ENCODE measurements at regions not wholly inside any gene's neighbourhood (a gene's known extent, or its start where the extent isn't known, plus 50 kb on each side); places are given as distances from the start of the nearest gene placed in this dataset.

GRCh38 chr4:148633720-148634119 is 191.5 kb upstream of the NR3C2 start:
- Histone ChIP-seq H2AFZ (ENCODE audit: low read depth, low read length) (no peak overlapping the region), H3K4me1 (ENCODE audit: low read length) (no peaks in the 10 kb centered on the region), H3K9ac (ENCODE audit: low read length) (no peak overlapping the region), H3K27ac (ENCODE audit: low read length) (no peak overlapping the region), H3K27me3 (ENCODE audit: low read depth, low read length) (no peaks in the 10 kb centered on the region), H3K9me3 (ENCODE audit: insufficient read depth, low read length) (peaks cover 12% of the 10 kb centered on the region), H3K4me3 (ENCODE audit: low read length) (no peak overlapping the region), H3K79me2 (ENCODE audit: low read length) (no peaks in the 10 kb centered on the region), H4K20me1 (ENCODE audit: insufficient read depth, low read length) (no peaks in the 10 kb centered on the region), H3K4me2 (ENCODE audit: low read length) (no peak overlapping the region), H3K36me3 (replicated peaks; ENCODE audit: low read depth, low read length) (no peaks in the 10 kb centered on the region)
- TF ChIP-seq EZH2phosphoT487 (IDR thresholded peaks at IDR 0.05; ENCODE audit: low read depth), result no peak
- TF ChIP-seq, protein P1, sequence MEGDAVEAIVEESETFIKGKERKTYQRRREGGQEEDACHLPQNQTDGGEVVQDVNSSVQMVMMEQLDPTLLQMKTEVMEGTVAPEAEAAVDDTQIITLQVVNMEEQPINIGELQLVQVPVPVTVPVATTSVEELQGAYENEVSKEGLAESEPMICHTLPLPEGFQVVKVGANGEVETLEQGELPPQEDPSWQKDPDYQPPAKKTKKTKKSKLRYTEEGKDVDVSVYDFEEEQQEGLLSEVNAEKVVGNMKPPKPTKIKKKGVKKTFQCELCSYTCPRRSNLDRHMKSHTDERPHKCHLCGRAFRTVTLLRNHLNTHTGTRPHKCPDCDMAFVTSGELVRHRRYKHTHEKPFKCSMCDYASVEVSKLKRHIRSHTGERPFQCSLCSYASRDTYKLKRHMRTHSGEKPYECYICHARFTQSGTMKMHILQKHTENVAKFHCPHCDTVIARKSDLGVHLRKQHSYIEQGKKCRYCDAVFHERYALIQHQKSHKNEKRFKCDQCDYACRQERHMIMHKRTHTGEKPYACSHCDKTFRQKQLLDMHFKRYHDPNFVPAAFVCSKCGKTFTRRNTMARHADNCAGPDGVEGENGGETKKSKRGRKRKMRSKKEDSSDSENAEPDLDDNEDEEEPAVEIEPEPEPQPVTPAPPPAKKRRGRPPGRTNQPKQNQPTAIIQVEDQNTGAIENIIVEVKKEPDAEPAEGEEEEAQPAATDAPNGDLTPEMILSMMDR (IDR thresholded peaks at IDR 0.05; ENCODE audit: low read depth, low read length), result no peak

DNA sequence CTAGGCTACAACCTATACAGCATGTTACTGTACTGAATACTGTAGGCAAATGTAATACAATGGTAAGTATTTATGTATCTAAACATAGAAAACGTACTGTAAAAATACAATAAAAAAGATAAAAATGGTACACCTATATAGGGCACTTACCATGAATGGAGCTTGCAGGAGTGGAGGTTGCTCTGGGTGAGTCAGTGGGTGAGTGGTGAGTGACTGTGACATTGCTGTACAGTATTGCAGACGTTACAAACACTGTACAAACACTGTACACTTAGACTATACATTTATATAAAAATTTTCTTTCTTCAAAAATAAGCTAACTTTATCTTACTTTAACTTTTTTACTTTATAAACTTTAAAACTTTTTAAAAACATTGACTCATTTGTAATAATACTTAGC is 190.3 kb upstream of the NR3C2 start:
- Histone ChIP-seq H3K27me3 (ENCODE audit: low read depth, low read length) (no peaks in the 10 kb centered on the region), H3K4me3 (ENCODE audit: low read length) (no peak overlapping the region), H3K27ac (ENCODE audit: low read length) (no peak overlapping the region), H2AFZ (ENCODE audit: low read depth, low read length) (no peak overlapping the region), H3K79me2 (ENCODE audit: low read length) (no peaks in the 10 kb centered on the region), H4K20me1 (ENCODE audit: insufficient read depth, low read length) (no peaks in the 10 kb centered on the region), H3K9ac (ENCODE audit: low read length) (no peak overlapping the region), H3K9me3 (ENCODE audit: insufficient read depth, low read length) (peaks cover 8% of the 10 kb centered on the region; the same call in 1 of the 2 replicates), H3K36me3 (replicated peaks; ENCODE audit: low read depth, low read length) (no peaks in the 10 kb centered on the region), H3K4me1 (ENCODE audit: low read length) (no peaks in the 10 kb centered on the region), H3K4me2 (ENCODE audit: low read length) (no peak overlapping the region)
- TF ChIP-seq, protein P1 (IDR thresholded peaks at IDR 0.05; ENCODE audit: low read depth, low read length), result no peak
- TF ChIP-seq EZH2phosphoT487 (IDR thresholded peaks at IDR 0.05; ENCODE audit: low read depth), result no peak

- Histone ChIP-seq H3K9ac (ENCODE audit: low read length) (no peak overlapping the region), H3K36me3 (replicated peaks; ENCODE audit: low read depth, low read length) (no peaks in the 10 kb centered on the region), H3K4me3 (ENCODE audit: low read length) (no peak overlapping the region), H4K20me1 (ENCODE audit: insufficient read depth, low read length) (no peaks in the 10 kb centered on the region), H3K79me2 (ENCODE audit: low read length) (no peaks in the 10 kb centered on the region), H2AFZ (ENCODE audit: low read depth, low read length) (no peak overlapping the region), H3K9me3 (ENCODE audit: insufficient read depth, low read length) (0 out of 2 replicates have a peak, but pooled peaks cover 6% of the 10 kb centered on the region), H3K4me1 (ENCODE audit: low read length) (no peaks in the 10 kb centered on the region), H3K27me3 (ENCODE audit: low read depth, low read length) (no peaks in the 10 kb centered on the region), H3K27ac (ENCODE audit: low read length) (no peak overlapping the region), H3K4me2 (ENCODE audit: low read length) (no peak overlapping the region)
- no peak for TF ChIP-seq EZH2phosphoT487 (IDR thresholded peaks at IDR 0.05; ENCODE audit: low read depth)
- TF ChIP-seq, protein P1 (IDR thresholded peaks at IDR 0.05; ENCODE audit: low read depth, low read length), result no peak
These were observed 187.8 kb upstream of the NR3C2 start for GRCh38 chr4:148630051-148630450.

DNA sequence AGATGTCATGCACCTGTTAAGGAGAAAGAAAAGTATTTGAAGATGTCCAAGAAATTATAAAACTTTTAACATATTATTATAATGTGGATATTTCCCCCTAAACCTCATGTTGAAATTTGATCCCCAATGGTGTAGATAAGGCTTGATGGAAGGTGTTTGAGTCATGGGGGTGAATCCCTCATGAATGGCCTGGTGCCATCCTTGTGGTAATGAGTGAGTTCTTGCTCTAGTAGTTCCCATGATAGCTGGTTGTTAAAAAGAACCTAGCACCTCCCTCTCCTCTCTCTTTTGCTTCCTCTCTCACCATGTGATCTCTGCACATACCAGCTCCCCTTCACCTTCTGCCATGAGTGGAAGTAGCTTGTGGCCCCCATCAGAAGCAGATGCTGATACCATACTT is 176.6 kb upstream of the NR3C2 start:
- H3K27me3 ChIP-seq (ENCODE audit: low read depth, low read length), result no peaks in the 10 kb centered on the region
- H4K20me1 ChIP-seq (ENCODE audit: insufficient read depth, low read length), result no peaks in the 10 kb centered on the region
- TF ChIP-seq, protein P1 (IDR thresholded peaks at IDR 0.05; ENCODE audit: low read depth, low read length), result no peak
- TF ChIP-seq EZH2phosphoT487 (IDR thresholded peaks at IDR 0.05; ENCODE audit: low read depth), result no peak
- H3K4me1 ChIP-seq (ENCODE audit: low read length), result no peaks in the 10 kb centered on the region
- no peak overlapping the region for H3K4me3 ChIP-seq (ENCODE audit: low read length)
- no peak overlapping the region for H3K4me2 ChIP-seq (ENCODE audit: low read length)
- no peaks in the 10 kb centered on the region for H3K79me2 ChIP-seq (ENCODE audit: low read length)
- no peak overlapping the region for H3K9ac ChIP-seq (ENCODE audit: low read length)
- no peak overlapping the region for H2AFZ ChIP-seq (ENCODE audit: low read depth, low read length)
- H3K9me3 ChIP-seq (ENCODE audit: insufficient read depth, low read length), result no peaks in the 10 kb centered on the region
- no peak overlapping the region for H3K27ac ChIP-seq (ENCODE audit: low read length)
- no peaks in the 10 kb centered on the region for H3K36me3 ChIP-seq (replicated peaks; ENCODE audit: low read depth, low read length)

Data from OCI-LY3 (cell line).